ENCODE measurements at regions not wholly inside any gene's neighbourhood (a gene's known extent, or its start where the extent isn't known, plus 50 kb on each side); places are given as distances from the start of the nearest gene placed in this dataset.
"Not testable (repeated sequence)": the region's sequence is repeated elsewhere in the genome, so short reads cannot be mapped to it uniquely, and the experiment has no call there.

DNA sequence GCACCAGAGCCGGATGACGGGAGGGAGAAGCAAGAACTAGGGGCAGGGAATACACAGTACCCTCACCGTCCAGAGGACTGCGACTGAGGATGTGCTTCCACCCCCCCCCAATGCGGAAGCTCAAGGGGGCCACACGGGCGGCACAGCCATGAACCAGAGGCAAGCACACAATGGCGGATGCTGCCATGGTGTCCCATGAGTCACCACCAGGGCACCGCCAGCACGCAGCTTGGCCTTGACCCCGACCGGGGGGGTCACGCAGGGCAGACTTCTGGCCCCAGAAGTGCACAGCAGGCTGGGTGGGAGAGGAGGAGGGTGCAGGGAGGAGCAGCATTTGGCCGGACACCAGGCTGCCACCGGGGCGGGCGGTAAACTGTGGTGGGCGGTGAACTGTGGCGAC lies 83.5 kb upstream of the ZNF254 start:
- Histone ChIP-seq H4K20me1 (no peaks in the 10 kb centered on the region), H3K27ac (no peak overlapping the region), H3K36me3 (no peaks in the 10 kb centered on the region), H3K9me3 (replicated peaks in 1 of 11) (peaks cover 48 to 61% (median 52%) of the 10 kb centered on the region in 11 experiments), H3K4me1 (no peaks in the 10 kb centered on the region), H3K4me3 (no peak overlapping the region), H3K9ac (no peak overlapping the region), H3K27me3 (no peaks in the 10 kb centered on the region), H3K4me2 (no peak overlapping the region)
- TF ChIP-seq Cebpa-rat (IDR thresholded peaks at IDR 0.05) = no peak

DNA sequence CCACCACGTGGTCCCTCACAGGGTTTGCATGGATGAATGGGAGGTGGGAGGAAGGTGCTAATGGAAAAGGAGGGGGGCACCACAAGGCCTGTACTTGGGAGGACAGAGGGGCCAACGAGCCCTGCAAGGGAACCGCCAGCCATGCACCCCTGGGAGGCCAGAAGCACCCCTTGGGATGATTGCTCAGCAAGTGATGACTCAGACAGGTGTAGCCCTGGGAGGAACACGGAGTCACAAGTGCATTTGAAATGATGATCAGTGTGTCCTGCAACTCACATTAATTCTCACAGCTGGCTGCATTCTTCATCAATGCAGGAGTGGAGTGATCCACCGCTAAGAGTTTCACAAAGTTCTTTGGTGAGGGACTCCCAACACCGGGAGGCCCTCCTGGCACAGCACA lies 82.8 kb upstream of the ZNF254 start:
- Histone ChIP-seq H3K27ac (no peak overlapping the region), H3K4me2 (no peak overlapping the region), H4K20me1 (no peaks in the 10 kb centered on the region), H3K36me3 (no peaks in the 10 kb centered on the region), H3K9me3 (replicated peaks in 1 of 11) (peaks cover 42 to 54% (median 46%) of the 10 kb centered on the region in 11 experiments), H3K27me3 (no peaks in the 10 kb centered on the region), H3K4me1 (no peaks in the 10 kb centered on the region), H3K9ac (no peak overlapping the region), H3K4me3 (no peak overlapping the region)
- no peak for TF ChIP-seq Cebpa-rat (IDR thresholded peaks at IDR 0.05)

DNA sequence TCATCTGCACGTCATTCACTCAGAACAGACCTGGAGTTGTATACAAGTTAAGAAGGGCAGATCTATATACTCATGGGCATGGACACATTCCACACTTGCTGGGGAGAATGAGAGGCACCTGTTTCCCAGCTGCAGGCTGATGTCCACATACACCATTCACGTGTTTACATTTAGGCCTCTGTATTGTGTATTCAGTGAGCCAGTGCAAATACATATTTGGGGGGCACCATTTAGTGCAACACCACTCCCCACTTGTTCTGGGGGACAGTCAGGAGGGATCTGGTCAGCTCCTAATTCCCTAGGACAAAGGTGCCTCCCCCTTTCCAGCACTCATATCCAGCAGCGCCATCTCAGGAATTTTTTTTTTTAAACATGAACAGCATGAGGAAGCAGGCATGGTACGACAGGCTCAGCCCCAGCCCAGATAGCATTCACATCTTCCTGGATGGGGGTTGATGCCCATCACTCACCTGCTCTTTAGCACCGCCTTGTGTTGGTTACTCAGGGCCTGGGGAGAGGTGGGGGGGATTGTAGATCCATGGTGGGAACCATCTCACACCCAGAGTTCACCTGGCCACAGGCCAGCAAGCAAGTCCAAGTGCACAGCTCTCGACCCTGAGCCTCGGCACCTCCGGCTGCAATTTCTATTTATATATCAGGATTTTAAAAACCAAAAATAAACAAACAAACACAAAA lies 56.9 kb upstream of the ZNF254 start:
- TF ChIP-seq Cebpa-rat (IDR thresholded peaks at IDR 0.05) = no peak
- Histone ChIP-seq H3K27me3 (no peaks in the 10 kb centered on the region), H3K9ac (no peak overlapping the region), H3K4me3 (no peak overlapping the region), H3K27ac (no peak overlapping the region), H4K20me1 (peaks cover 0 to 9% (median 6%) of the 10 kb centered on the region in 11 experiments; a peak in 10 of 22 replicates), H3K36me3 (peaks cover 0 to under 1% (median 0%) of the 10 kb centered on the region in 11 experiments; a peak in 3 of 22 replicates), H3K4me2 (peak overlapping the region in 5 of 11 experiments; percentile 33 to 67 (median 51); a peak in 7 of 22 replicates), H3K4me1 (peaks cover 22 to 42% (median 37%) of the 10 kb centered on the region in 10 experiments), H3K9me3 (replicated peaks in 1 of 11) (no peaks in the 10 kb centered on the region)

DNA sequence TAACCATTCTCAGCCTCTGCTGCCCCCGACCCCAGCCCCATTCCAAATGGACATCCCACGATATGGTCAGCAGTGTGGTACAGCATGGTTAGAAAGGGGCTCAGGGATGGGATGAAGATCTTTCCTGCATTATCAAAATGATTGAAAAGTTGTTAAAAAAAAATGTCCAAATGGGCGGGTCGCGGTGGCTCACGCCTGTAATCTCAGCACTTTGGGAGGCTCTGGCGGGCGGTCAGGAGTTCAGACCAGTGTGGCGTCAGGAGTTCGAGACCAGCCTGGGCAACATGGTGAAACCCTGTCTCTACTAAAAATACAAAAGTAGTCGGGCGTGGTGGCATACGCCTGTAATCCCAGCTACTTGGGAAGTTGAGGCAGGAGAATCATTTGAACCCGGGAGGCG lies 54.3 kb upstream of the ZNF254 start:
- H3K27me3 ChIP-seq = no peaks in the 10 kb centered on the region
- peak overlapping the region in 8 of 11 experiments; percentile 30 to 97 (median 81); a peak in 15 of 22 replicates for H3K27ac ChIP-seq
- H3K4me1 ChIP-seq = peaks cover 30 to 58% (median 51%) of the 10 kb centered on the region in 10 experiments
- peaks cover 0 to 33% (median 17%) of the 10 kb centered on the region in 11 experiments; a peak in 13 of 22 replicates for H4K20me1 ChIP-seq
- peaks cover 15 to 26% (median 20%) of the 10 kb centered on the region in 11 experiments for H3K36me3 ChIP-seq
- peak overlapping the region; percentile 57 to 79 (median 65) for H3K4me2 ChIP-seq
- peak overlapping the region; percentile 29 to 93 (median 84); a peak in 14 of 20 replicates for H3K4me3 ChIP-seq
- no peak for TF ChIP-seq Cebpa-rat (IDR thresholded peaks at IDR 0.05)
- H3K9me3 ChIP-seq (replicated peaks in 1 of 11) = peaks cover 0 to 24% (median 20%) of the 10 kb centered on the region in 11 experiments; a peak in 18 of 22 replicates
- peak overlapping the region in 9 of 11 experiments; percentile 37 to 57 (median 48); a peak in 9 of 22 replicates for H3K9ac ChIP-seq

DNA sequence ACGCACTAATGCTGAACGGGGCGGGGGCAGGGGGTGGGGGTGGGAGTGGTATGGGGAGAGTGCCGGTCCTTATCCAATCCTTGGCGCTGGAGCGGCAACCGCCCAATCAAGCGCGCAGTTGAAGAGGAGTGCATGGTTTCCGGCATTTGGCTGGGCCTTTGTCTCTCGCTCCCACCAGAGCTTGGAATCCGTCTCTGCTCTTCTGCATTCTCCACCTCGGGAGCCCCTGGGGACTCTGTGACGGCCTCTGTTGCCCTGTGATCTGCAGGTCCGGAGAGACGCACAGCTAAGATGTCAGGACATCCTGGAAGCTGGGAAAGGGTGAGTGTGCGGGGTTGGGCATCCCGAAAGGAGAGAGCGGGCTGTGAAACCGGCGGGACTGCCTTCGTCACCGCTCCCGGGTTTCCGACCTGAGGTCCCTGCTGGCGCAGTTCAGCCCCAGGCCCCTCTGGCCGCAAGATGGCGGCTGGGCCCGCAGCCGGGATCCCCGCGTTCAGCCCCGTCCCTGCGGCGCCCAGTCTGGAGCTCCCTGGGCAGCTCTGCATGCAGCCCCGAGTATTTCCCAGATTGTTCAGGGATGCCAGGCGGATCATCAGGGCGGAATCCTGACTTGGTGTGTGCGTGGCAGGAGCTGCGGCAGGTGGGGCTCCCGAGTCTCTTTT lies 53.6 kb upstream of the ZNF254 start:
- Histone ChIP-seq H3K4me1 (peaks cover 30 to 58% (median 51%) of the 10 kb centered on the region in 10 experiments), H3K27ac (peak overlapping the region; percentile 91 to 97 (median 94)), H3K4me3 (peak overlapping the region; percentile 77 to 93 (median 86)), H4K20me1 (peaks cover 0 to 39% (median 17%) of the 10 kb centered on the region in 11 experiments; a peak in 13 of 22 replicates), H3K36me3 (peaks cover 23 to 34% (median 28%) of the 10 kb centered on the region in 11 experiments), H3K9me3 (replicated peaks in 1 of 11) (peaks cover 0 to 32% (median 28%) of the 10 kb centered on the region in 11 experiments; a peak in 20 of 22 replicates), H3K9ac (peak overlapping the region; percentile 90 to 99 (median 96)), H3K27me3 (no peaks in the 10 kb centered on the region), H3K4me2 (peak overlapping the region; percentile 89 to 96 (median 94))
- no peak for TF ChIP-seq Cebpa-rat (IDR thresholded peaks at IDR 0.05)

DNA sequence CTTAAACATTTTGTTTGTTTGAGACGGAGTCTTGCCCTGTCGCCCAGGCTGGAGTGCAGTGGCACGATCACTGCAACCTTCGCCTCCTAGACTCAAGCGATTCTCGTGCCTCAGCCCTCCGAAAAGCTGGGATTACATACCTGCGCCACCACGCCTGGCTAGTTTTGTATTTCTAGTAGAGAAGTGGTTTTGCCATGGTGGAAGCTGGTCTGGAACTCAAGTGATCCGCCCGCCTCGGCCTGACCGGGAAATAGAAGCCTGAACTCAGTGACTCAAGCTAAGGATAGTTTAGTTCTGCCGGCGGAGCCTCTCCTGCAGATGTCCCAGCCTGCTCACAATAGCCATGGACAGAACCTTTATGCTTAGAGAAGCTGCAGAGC lies 53.0 kb upstream of the ZNF254 start:
- H3K27me3 ChIP-seq = no peaks in the 10 kb centered on the region
- H3K9me3 ChIP-seq (replicated peaks in 1 of 11) = peaks cover 0 to 37% (median 33%) of the 10 kb centered on the region in 11 experiments; a peak in 20 of 22 replicates
- peak overlapping the region; percentile 89 to 96 (median 94) for H3K4me2 ChIP-seq
- H3K27ac ChIP-seq = peak overlapping the region; percentile 91 to 97 (median 94)
- peak overlapping the region; percentile 77 to 93 (median 86) for H3K4me3 ChIP-seq
- H3K36me3 ChIP-seq = peaks cover 28 to 40% (median 33%) of the 10 kb centered on the region in 11 experiments
- peaks cover 30 to 58% (median 51%) of the 10 kb centered on the region in 10 experiments for H3K4me1 ChIP-seq
- peaks cover 0 to 45% (median 22%) of the 10 kb centered on the region in 11 experiments; a peak in 14 of 22 replicates for H4K20me1 ChIP-seq
- peak overlapping the region; percentile 90 to 99 (median 96) for H3K9ac ChIP-seq
- no peak for TF ChIP-seq Cebpa-rat (IDR thresholded peaks at IDR 0.05)

DNA sequence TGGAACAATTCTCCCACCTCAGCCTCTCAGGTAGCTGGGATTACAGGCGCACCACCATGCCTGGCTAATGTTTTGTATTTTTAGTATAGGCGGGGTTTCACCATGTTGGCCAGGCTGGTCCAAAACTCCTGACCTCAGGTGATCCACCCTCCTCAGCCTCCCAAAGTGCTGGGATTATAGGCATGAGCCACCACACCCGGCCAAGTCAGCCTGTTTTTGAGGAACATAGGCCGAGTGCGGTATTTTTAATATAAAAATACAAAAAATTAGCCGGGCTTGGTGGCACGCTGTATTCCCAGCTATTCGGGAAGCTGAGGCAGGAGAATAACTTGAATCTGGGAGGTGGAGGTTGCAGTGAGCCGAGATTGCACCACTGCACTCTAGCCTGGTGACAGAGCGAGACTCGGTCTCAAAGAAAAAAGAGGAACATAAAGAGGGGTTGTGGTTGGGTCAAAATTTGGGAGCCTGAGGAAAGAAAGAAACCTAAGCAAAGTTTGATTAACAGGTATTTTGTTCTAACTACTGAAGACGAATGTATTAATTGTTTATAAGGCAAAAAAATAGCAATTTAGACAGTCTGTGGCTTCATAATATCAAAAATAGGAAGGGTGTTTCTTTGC lies 51.6 kb upstream of the ZNF254 start:
- Histone ChIP-seq H3K4me3 (peak overlapping the region; percentile 77 to 93 (median 86)), H3K27ac (peak overlapping the region in 8 of 11 experiments; percentile 44 to 97 (median 95); a peak in 13 of 22 replicates)

More for the DNA sequence above, 51.6 kb upstream of the ZNF254 start:
- peaks cover 0 to 59% (median 35%) of the 10 kb centered on the region in 11 experiments; a peak in 14 of 22 replicates for H4K20me1 ChIP-seq
- H3K9me3 ChIP-seq (replicated peaks in 1 of 11) = peaks cover 0 to 50% (median 43%) of the 10 kb centered on the region in 11 experiments; a peak in 20 of 22 replicates
- peak overlapping the region; percentile 89 to 96 (median 94) for H3K4me2 ChIP-seq
- H3K9ac ChIP-seq = peak overlapping the region; percentile 90 to 99 (median 96); a peak in 17 of 22 replicates
- H3K27me3 ChIP-seq = not testable (repeated sequence)
- H3K36me3 ChIP-seq = peaks cover 42 to 54% (median 47%) of the 10 kb centered on the region in 11 experiments
- TF ChIP-seq Cebpa-rat (IDR thresholded peaks at IDR 0.05) = peak in 2 of 11 experiments; percentile 14 to 28; a peak in 1 of 22 replicates
- peaks cover 30 to 52% (median 46%) of the 10 kb centered on the region in 10 experiments for H3K4me1 ChIP-seq

Measured in BLaER1 treated with 17β-estradiol and CSF1 and Interleukin-3, amounts not matched to agents 10 nM and 100 nM (cell line).